ENCODE measurements at regions not wholly inside any gene's neighbourhood (a gene's known extent, or its start where the extent isn't known, plus 50 kb on each side); places are given as distances from the start of the nearest gene placed in this dataset.
"Not testable (repeated sequence)": the region's sequence is repeated elsewhere in the genome, so short reads cannot be mapped to it uniquely, and the experiment has no call there.

- H3K27ac ChIP-seq: no peak overlapping the region
- whole genome bisulfite sequencing, 10 experiments: 4 to 100% (median 82%) methylated on average over 1 to 3 of the region's 3 CpGs; no CpG with 5 or more reads in 1 of the 10 experiments
- no peak for ATAC-seq (replicated peaks in 6 of 8)
- in situ Hi-C loops (cut with MboI; ENCODE audit: low pct_unique_long_range_greater_than_20kb in 2 of 9, low sequenced_read_pairs in 9 of 9, unreplicated experiment in 9 of 9): no loop called here
- no peak overlapping the region for H3K4me3 ChIP-seq
- H3K4me1 ChIP-seq (replicated peaks in 1 of 2): no peaks in the 10 kb centered on the region
Observed at GRCh38 chr16:75810342-75810741, 84.1 kb upstream of the CPHXL start.

GRCh38 chr16:75811020-75811634 is 84.8 kb upstream of the CPHXL start:
- Histone ChIP-seq H3K4me1 (replicated peaks in 1 of 2) (no peaks in the 10 kb centered on the region), H3K4me3 (no peak overlapping the region), H3K27ac (no peak overlapping the region)
- in situ Hi-C loops (cut with MboI; ENCODE audit: low pct_unique_long_range_greater_than_20kb in 2 of 9, low sequenced_read_pairs in 9 of 9, unreplicated experiment in 9 of 9): no loop called here
- no peak for ATAC-seq (replicated peaks in 6 of 8)
- WGBS, 10 experiments: 0 to 86% (median 68%) methylated on average over 1 to 9 of the region's 9 CpGs

- H3K27ac ChIP-seq: no peak overlapping the region
- H3K4me1 ChIP-seq (replicated peaks in 1 of 2): peaks cover 0 to 5% of the 10 kb centered on the region in 2 donors
- no peak overlapping the region for H3K4me3 ChIP-seq
- in situ Hi-C loops (cut with MboI; ENCODE audit: low pct_unique_long_range_greater_than_20kb in 2 of 9, low sequenced_read_pairs in 9 of 9, unreplicated experiment in 9 of 9): no loop called here
- 0 to 100% (median 75%) methylated on average over 2 of the region's 2 CpGs; no CpG with 5 or more reads in 2 of the 10 experiments for WGBS, 10 experiments
- no peak for ATAC-seq (replicated peaks in 6 of 8)
Observed at GRCh38 chr16:75818491-75818890, 92.2 kb upstream of the CPHXL start.

GRCh38 chr16:75820672-75821071 is 94.4 kb upstream of the CPHXL start:
- Histone ChIP-seq H3K4me3 (no peak overlapping the region), H3K27ac (no peak overlapping the region), H3K4me1 (replicated peaks in 1 of 2) (peaks cover 0 to 5% of the 10 kb centered on the region in 2 donors)
- peak in 1 of 8 experiments; percentile 20 for ATAC-seq (replicated peaks in 6 of 8)
- in situ Hi-C loops (cut with MboI; ENCODE audit: low pct_unique_long_range_greater_than_20kb in 2 of 9, low sequenced_read_pairs in 9 of 9, unreplicated experiment in 9 of 9): no loop called here
- 60 to 97% (median 80%) methylated on average over 1 to 6 of the region's 6 CpGs; no CpG with 5 or more reads in 5 of the 10 experiments for WGBS, 10 experiments

- Histone ChIP-seq H3K4me3 (no peak overlapping the region), H3K4me1 (replicated peaks in 1 of 2) (peaks cover 0 to 5% of the 10 kb centered on the region in 2 donors), H3K27ac (no peak overlapping the region)
- ATAC-seq (replicated peaks in 6 of 8): no peak
- in situ Hi-C loops (cut with MboI; ENCODE audit: low pct_unique_long_range_greater_than_20kb in 2 of 9, low sequenced_read_pairs in 9 of 9, unreplicated experiment in 9 of 9): no loop called here
- WGBS, 10 experiments: 8 to 79% (median 46%) methylated on average over 2 to 3 of the region's 3 CpGs; no CpG with 5 or more reads in 4 of the 10 experiments
Observed at GRCh38 chr16:75821117-75821516, 94.8 kb upstream of the CPHXL start.

- H3K4me1 ChIP-seq (replicated peaks in 1 of 2); H3K27ac ChIP-seq; in situ Hi-C loops (cut with MboI; ENCODE audit: low pct_unique_long_range_greater_than_20kb in 2 of 9, low sequenced_read_pairs in 9 of 9, unreplicated experiment in 9 of 9); ATAC-seq (replicated peaks in 6 of 8); H3K4me3 ChIP-seq: not testable (repeated sequence)
- 40 to 100% (median 98%) methylated on average over 1 to 5 of the region's 6 CpGs; no CpG with 5 or more reads in 7 of the 10 experiments for WGBS, 10 experiments
Observed at GRCh38 chr16:75825750-75826149, 99.5 kb upstream of the CPHXL start.

- not testable (repeated sequence) for H3K4me3 ChIP-seq
Observed at GRCh38 chr16:75827372-75828038, 101.2 kb upstream of the CPHXL start.

GRCh38 chr16:75833385-75833784 is 107.1 kb upstream of the CPHXL start:
- 10 to 100% (median 92%) methylated on average over 1 to 2 of the region's 2 CpGs; no CpG with 5 or more reads in 2 of the 10 experiments for WGBS, 10 experiments
- H3K27ac ChIP-seq; H3K4me3 ChIP-seq; ATAC-seq (replicated peaks in 6 of 8); H3K4me1 ChIP-seq (replicated peaks in 1 of 2); in situ Hi-C loops (cut with MboI; ENCODE audit: low pct_unique_long_range_greater_than_20kb in 2 of 9, low sequenced_read_pairs in 9 of 9, unreplicated experiment in 9 of 9): not testable (repeated sequence)

More at GRCh38 chr16:75827372-75828038, 101.2 kb upstream of the CPHXL start:
- in situ Hi-C loops (cut with MboI; ENCODE audit: low pct_unique_long_range_greater_than_20kb in 2 of 9, low sequenced_read_pairs in 9 of 9, unreplicated experiment in 9 of 9); H3K4me1 ChIP-seq (replicated peaks in 1 of 2); ATAC-seq (replicated peaks in 6 of 8); H3K27ac ChIP-seq: not testable (repeated sequence)
- 59 to 100% (median 92%) methylated on average over 1 to 6 of the region's 30 CpGs; no CpG with 5 or more reads in 4 of the 10 experiments for WGBS, 10 experiments

- H3K4me1 ChIP-seq (replicated peaks in 1 of 2): peaks cover 0 to 7% of the 10 kb centered on the region in 2 donors
- no peak overlapping the region for H3K4me3 ChIP-seq
- 0 to 86% (median 35%) methylated on average over 1 to 2 of the region's 2 CpGs; no CpG with 5 or more reads in 1 of the 10 experiments for WGBS, 10 experiments
- in situ Hi-C loops (cut with MboI; ENCODE audit: low pct_unique_long_range_greater_than_20kb in 2 of 9, low sequenced_read_pairs in 9 of 9, unreplicated experiment in 9 of 9): no loop called here
- no peak overlapping the region for H3K27ac ChIP-seq
- no peak for ATAC-seq (replicated peaks in 6 of 8)
Observed at GRCh38 chr16:75836347-75837010, 110.2 kb upstream of the CPHXL start.

- H3K4me1 ChIP-seq (replicated peaks in 1 of 2): peaks cover 0 to 7% of the 10 kb centered on the region in 2 donors
- no peak for ATAC-seq (replicated peaks in 6 of 8)
- H3K4me3 ChIP-seq: no peak overlapping the region
- 7 to 80% (median 67%) methylated on average over 1 to 2 of the region's 2 CpGs; no CpG with 5 or more reads in 1 of the 10 experiments for WGBS, 10 experiments
- in situ Hi-C loops (cut with MboI; ENCODE audit: low pct_unique_long_range_greater_than_20kb in 2 of 9, low sequenced_read_pairs in 9 of 9, unreplicated experiment in 9 of 9): no loop called here
- no peak overlapping the region for H3K27ac ChIP-seq
Observed at GRCh38 chr16:75837264-75837663, 111.0 kb upstream of the CPHXL start.

- Histone ChIP-seq H3K4me3 (no peak overlapping the region), H3K4me1 (replicated peaks in 1 of 2) (peaks cover 0 to 7% of the 10 kb centered on the region in 2 donors), H3K27ac (no peak overlapping the region)
- ATAC-seq (replicated peaks in 6 of 8): no peak
- WGBS, 10 experiments: 22 to 100% (median 91%) methylated on average over 1 to 2 of the region's 2 CpGs; no CpG with 5 or more reads in 3 of the 10 experiments
- in situ Hi-C loops (cut with MboI; ENCODE audit: low pct_unique_long_range_greater_than_20kb in 2 of 9, low sequenced_read_pairs in 9 of 9, unreplicated experiment in 9 of 9): no loop called here
Observed at GRCh38 chr16:75837681-75838080, 111.4 kb upstream of the CPHXL start.

GRCh38 chr16:75841517-75841916 is 115.2 kb upstream of the CPHXL start:
- H3K4me3 ChIP-seq: no peak overlapping the region
- no peak overlapping the region for H3K27ac ChIP-seq
- 0 to 63% (median 7%) methylated on average over 1 of the region's 1 CpG; no CpG with 5 or more reads in 5 of the 10 experiments for WGBS, 10 experiments
- peak in 1 of 8 experiments; percentile 73 for ATAC-seq (replicated peaks in 6 of 8)
- peaks cover 0 to 7% of the 10 kb centered on the region in 2 donors for H3K4me1 ChIP-seq (replicated peaks in 1 of 2)
- in situ Hi-C loops (cut with MboI; ENCODE audit: low pct_unique_long_range_greater_than_20kb in 2 of 9, low sequenced_read_pairs in 9 of 9, unreplicated experiment in 9 of 9): no loop called here

GRCh38 chr16:75847172-75847571 is 120.9 kb upstream of the CPHXL start:
- Histone ChIP-seq H3K4me3 (no peak overlapping the region), H3K27ac (no peak overlapping the region), H3K4me1 (replicated peaks in 1 of 2) (peaks cover 0 to 3% of the 10 kb centered on the region in 2 donors)
- WGBS, 10 experiments: 0 to 71% (median 50%) methylated on average over 1 of the region's 1 CpG; no CpG with 5 or more reads in 1 of the 10 experiments
- in situ Hi-C loops (cut with MboI; ENCODE audit: low pct_unique_long_range_greater_than_20kb in 2 of 9, low sequenced_read_pairs in 9 of 9, unreplicated experiment in 9 of 9): no loop called here
- ATAC-seq (replicated peaks in 6 of 8): peak in 4 of 8 experiments; percentile 29 to 56 (median 42)
